ENCODE measurements at regions not wholly inside any gene's neighbourhood (a gene's known extent, or its start where the extent isn't known, plus 50 kb on each side); places are given as distances from the start of the nearest gene placed in this dataset.

- intact Hi-C loops (cut with DNase I) = no loop called here
- Histone ChIP-seq H3K9me3 (no peaks in the 10 kb centered on the region), H3K4me3 (no peak overlapping the region), H3K36me3 (no peaks in the 10 kb centered on the region), H3K4me1 (peaks cover 0 to 7% (median 0%) of the 10 kb centered on the region in 4 donors), H3K27ac (peak overlapping the region in 1 of 4 donors; percentile 70), H3K27me3 (no peaks in the 10 kb centered on the region)
- no peak for DNase-seq
- WGBS, 2 donors = 57 to 84% methylated on average over 17 of the region's 17 CpGs
- TF ChIP-seq POLR2A (IDR thresholded peaks at IDR 0.05) (no peak), CTCF (IDR thresholded peaks at IDR 0.05) (no peak), POLR2AphosphoS5 (IDR thresholded peaks at IDR 0.05) (no peak), EP300 (IDR thresholded peaks at IDR 0.05) (no peak)
These were observed 115.7 kb upstream of the COPS8 start for GRCh38 chr2:236969767-236970655.

GRCh38 chr2:236970656-236971010 is 115.1 kb upstream of the COPS8 start:
- Histone ChIP-seq H3K4me1 (peaks cover 0 to 7% (median 0%) of the 10 kb centered on the region in 4 donors), H3K4me3 (no peak overlapping the region), H3K27ac (peak overlapping the region in 3 of 4 donors; percentile 22 to 70 (median 25)), H3K27me3 (no peaks in the 10 kb centered on the region), H3K9me3 (no peaks in the 10 kb centered on the region), H3K36me3 (no peaks in the 10 kb centered on the region)
- TF ChIP-seq CTCF (IDR thresholded peaks at IDR 0.05) (no peak), POLR2AphosphoS5 (IDR thresholded peaks at IDR 0.05) (no peak), EP300 (IDR thresholded peaks at IDR 0.05) (no peak), POLR2A (IDR thresholded peaks at IDR 0.05) (no peak)
- 85 to 93% methylated on average over 3 of the region's 3 CpGs for WGBS, 2 donors
- DNase-seq = no peak
- intact Hi-C loops (cut with DNase I) = no loop called here

GRCh38 chr2:236971131-236971821 is 114.4 kb upstream of the COPS8 start:
- no peaks in the 10 kb centered on the region for H3K36me3 ChIP-seq
- H3K27ac ChIP-seq = peak overlapping the region in 3 of 4 donors; percentile 22 to 70 (median 25)
- 86 to 89% methylated on average over 15 of the region's 15 CpGs for WGBS, 2 donors
- H3K4me1 ChIP-seq = peaks cover 0 to 7% (median 0%) of the 10 kb centered on the region in 4 donors
- no peaks in the 10 kb centered on the region for H3K27me3 ChIP-seq
- intact Hi-C loops (cut with DNase I) = no loop called here
- no peak for TF ChIP-seq EP300 (IDR thresholded peaks at IDR 0.05)
- TF ChIP-seq POLR2AphosphoS5 (IDR thresholded peaks at IDR 0.05) = no peak
- no peak for TF ChIP-seq CTCF (IDR thresholded peaks at IDR 0.05)
- TF ChIP-seq POLR2A (IDR thresholded peaks at IDR 0.05) = no peak
- H3K4me3 ChIP-seq = no peak overlapping the region
- no peak for DNase-seq
- no peaks in the 10 kb centered on the region for H3K9me3 ChIP-seq

- H3K27ac ChIP-seq = peak overlapping the region in 3 of 4 donors; percentile 25 to 70 (median 26)
- H3K27me3 ChIP-seq = no peaks in the 10 kb centered on the region
- peaks cover 0 to 4% (median 0%) of the 10 kb centered on the region in 4 donors for H3K4me1 ChIP-seq
- H3K9me3 ChIP-seq = no peaks in the 10 kb centered on the region
- DNase-seq = no peak
- no peaks in the 10 kb centered on the region for H3K36me3 ChIP-seq
- TF ChIP-seq EP300 (IDR thresholded peaks at IDR 0.05) (no peak), POLR2AphosphoS5 (IDR thresholded peaks at IDR 0.05) (no peak), CTCF (IDR thresholded peaks at IDR 0.05) (no peak), POLR2A (IDR thresholded peaks at IDR 0.05) (no peak)
- WGBS, 2 donors = 83 to 91% methylated on average over 20 of the region's 20 CpGs
- intact Hi-C loops (cut with DNase I) = no loop called here
- H3K4me3 ChIP-seq = no peak overlapping the region
These were observed 113.7 kb upstream of the COPS8 start for GRCh38 chr2:236971919-236972381.
